ENCODE measurements at regions not wholly inside any gene's neighbourhood (a gene's known extent, or its start where the extent isn't known, plus 50 kb on each side); places are given as distances from the start of the nearest gene placed in this dataset.
"Not testable (repeated sequence)": the region's sequence is repeated elsewhere in the genome, so short reads cannot be mapped to it uniquely, and the experiment has no call there.

DNA sequence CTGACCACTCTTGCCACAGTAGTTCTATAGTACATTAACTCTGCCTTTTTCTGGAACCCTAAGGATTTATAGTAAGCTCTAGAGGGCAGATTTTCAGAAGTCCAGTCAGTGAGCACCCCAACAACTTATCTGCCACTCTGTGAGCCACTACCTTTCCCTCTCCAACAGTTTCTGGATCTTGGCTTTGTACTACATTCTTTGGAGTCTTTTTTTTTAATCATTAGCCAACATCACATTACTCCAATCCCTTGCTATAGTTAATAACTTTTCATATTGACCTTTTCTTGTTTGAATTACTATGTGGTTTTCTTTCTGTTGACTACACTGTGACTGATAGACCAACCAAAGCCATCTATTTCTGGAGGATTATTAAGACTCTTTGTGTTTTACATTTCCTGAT lies 1596.7 kb upstream of the PRMT6 start:
- no peak for DNase-seq

DNA sequence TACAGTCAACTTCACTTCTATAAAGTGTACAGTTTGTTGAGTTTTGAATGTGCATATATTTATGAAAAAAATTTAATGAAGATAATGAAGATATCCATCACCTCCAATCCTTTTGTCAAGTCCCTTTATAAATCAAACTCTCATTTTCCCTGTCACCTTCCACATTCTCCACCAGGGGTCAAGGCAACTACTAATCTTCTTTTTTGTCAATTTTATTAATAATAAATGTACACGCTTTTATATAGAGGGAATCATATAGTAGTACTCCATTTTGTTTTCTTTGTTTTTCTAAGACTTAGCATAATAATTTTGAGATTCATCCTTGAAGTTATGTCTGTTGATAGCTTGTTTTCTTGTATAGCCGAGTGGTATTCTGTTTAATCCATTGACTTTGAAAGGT lies 1594.2 kb upstream of the PRMT6 start:
- DNase-seq = no peak

DNA sequence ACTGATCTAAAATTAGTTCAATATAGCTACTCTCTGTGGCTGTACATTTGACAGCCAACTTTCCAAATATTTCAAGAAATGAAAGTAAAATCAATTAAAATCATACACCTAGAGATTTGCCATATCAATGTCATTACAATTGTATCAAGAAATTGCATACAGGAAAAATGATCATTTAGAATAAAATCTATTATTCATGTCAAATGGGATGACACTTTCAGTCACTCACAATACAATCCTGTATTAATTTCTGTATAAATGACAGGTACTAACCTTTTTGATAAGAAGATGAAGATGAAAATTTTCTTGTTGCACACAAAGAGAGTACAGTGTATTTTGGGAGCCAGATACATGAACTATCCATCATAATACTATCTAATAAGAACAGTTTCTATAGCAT lies 1588.9 kb upstream of the PRMT6 start:
- DNase-seq = no peak

DNA sequence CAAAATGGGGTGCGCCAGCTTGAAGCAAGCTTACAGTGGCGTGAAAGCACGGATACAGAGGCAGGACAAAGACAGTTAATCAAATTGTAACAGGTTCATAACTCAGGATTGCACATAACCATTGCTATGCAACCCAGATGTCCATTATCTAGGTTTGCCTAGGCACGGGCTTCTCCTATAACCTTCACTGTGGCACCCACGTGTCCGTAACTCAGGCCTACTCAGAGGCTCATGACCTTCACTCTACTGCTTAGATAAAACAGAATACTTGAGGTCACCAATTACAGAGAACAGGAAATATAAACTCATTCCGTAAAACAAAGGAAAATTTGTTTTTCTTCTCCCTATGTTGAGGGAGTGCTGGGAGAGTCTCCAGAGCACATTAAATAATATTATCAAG lies 1585.9 kb upstream of the PRMT6 start:
- DNase-seq = not testable (repeated sequence)

DNA sequence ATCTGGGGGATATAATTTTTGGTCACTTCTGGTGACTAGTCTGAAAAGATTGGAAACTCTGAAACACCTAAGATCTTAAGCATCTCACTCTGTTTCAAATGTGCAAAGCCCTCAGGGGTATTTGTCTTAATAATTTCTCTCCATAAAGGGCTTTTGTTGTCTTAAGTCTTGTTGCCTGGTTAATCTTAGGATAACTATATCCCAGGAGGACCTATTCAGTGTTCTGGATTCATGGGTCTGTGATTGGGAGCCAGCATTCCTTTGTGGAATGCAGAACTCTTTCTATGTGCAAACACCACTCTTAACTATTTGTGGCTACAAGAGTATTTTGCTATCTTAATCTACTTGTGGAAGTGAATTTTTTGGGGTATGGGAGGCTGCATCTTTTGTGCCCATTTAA lies 1573.0 kb upstream of the PRMT6 start:
- DNase-seq = no peak

DNA sequence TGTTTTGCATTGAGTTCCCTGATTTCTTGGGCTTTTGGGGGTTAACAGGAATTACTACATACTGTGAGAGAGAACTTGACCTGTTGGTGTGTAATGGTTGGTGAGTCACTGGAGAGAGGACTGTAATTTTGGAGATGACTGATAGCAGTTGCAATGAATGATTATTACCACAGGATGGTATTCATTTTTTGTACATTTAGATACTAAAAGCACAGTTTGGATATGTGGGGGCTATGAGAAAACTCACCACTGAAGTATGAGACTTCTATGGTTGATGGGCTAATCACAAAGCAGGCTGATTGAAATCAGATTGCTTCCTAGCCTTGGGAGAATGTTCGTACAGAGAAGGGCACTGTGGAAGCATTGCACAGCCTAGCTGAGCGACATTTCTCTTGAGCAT lies 1571.3 kb upstream of the PRMT6 start:
- no peak for DNase-seq

DNA sequence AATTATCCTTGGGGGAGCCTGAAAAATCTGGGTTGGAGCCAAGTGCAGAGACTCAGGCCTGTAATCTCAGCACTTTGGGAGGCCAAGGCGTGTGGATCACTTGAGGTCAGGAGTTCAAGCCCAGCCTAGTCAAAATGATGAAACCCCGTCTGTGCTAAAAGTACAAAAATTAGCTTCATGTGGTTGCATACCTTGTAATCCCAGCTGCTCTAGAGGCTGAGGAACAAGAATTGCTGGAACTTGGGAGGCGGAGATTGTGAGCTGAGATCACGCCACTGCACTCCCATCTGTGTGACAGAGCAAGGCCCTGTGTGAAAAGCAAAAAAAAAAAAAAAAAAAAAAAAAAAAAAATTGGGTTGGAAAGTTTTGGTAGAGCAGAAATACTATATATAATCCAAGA lies 1563.6 kb upstream of the PRMT6 start:
- DNase-seq = no peak

DNA sequence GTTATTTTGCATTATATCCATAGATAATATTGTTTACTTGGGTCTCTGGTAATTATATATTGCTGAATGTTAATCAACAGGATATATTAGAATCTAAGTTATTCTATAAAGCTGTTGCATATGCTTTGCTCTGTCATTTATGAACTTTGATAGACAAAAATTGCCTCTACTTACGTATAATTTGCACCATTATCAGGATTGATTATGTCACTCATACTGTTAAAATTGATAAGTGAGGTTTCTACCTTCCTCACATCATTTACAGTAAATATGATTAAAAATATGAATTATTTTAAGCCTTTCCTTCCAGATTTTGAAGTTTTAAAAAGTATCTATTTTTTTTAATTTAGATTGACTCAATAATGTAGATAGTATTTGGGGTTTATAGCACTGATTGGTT lies 1540.4 kb upstream of the PRMT6 start:
- DNase-seq = no peak

DNA sequence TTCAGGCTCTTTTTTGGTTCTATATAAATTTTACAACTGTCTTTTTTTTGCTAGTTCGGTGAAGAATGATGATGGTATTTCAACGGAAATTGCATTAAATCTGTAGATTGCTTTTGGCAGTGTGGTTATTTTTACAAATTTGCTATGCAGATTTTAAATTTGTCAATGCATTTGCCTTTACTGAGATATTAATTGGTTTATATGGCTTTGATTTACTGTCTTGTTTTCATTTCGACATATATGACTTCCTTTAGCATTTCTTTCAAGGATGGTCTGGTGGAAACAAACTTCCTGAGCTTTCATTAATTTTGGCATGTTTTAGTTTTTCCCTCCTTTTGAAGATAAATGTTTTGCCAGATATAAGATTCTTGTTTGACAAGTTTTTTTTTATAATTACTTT lies 1522.5 kb upstream of the PRMT6 start:
- no peak for DNase-seq

DNA sequence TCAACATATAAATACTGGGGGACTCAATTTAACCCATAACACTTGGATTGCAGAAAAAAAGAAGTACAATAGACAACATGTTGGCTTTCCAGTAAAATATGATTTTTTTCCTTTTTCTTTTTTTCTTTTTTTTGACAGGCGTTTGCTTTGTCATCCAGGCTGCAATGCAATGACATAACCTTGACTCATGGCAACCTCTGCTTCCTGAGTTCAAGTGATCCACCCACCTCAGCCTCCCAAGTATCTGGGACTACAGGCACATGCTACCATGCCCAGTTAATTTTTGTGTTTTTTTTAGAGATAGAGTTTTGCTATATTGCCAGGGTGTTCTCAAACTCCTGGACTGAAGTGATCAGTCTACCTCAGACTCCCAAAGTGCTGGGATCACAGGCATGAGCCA lies 1512.0 kb upstream of the PRMT6 start:
- DNase-seq = no peak

DNA sequence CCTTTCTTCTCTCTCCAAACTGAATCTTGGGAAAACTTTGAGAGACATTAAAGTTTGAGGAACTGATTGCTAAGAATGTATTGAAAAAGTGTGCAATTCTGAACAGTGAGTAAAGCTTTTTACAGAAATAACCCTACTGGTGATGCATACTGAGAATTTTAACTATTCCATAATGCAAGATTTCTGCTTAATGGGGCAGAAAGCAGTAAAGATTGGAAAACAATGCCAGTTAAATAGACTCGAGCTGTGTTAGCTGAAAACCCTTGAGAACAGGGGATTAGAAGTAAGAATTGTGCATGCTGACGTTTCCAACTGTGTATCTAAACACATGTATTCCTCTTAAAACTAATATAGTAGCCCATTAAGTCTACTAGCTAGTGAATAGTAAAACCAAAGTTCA lies 1500.2 kb upstream of the PRMT6 start:
- no peak for DNase-seq

DNA sequence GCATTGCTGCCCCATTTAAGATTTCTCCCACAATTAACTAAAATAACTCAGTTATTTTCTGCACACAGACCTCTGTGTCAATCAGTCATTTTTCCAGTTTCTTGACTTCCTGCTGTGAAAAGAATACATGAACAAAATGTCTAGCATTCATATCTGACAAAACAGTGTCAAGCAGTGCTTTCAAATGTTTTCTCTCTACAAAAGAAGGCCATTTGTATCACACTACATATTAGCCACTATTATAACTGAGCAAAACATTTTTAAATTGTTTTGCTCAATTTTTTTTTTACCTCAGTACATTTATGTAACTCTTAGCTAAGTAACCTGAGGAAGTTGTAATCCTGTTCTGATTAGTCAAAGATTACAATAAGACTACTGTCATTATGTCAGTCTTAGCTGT lies 1498.5 kb upstream of the PRMT6 start:
- no peak for DNase-seq

DNA sequence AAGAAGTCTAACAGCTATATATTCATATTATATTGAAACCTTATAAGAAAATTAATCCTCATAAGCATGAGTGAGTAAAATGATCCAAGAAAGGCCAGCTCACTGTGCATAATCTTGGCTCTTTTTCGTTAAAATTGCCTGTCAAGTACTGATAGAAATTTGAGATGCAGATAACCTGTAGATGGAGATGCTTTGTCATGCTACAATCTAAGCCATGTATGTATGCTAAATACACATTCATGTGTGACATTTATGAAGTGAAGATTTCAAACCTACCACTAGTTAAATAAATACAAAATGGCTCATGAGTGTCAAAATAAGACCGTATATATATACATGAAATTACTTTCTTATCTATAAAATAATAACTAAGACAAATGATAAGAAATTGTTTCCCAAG lies 1491.5 kb upstream of the PRMT6 start:
- DNase-seq = no peak

DNA sequence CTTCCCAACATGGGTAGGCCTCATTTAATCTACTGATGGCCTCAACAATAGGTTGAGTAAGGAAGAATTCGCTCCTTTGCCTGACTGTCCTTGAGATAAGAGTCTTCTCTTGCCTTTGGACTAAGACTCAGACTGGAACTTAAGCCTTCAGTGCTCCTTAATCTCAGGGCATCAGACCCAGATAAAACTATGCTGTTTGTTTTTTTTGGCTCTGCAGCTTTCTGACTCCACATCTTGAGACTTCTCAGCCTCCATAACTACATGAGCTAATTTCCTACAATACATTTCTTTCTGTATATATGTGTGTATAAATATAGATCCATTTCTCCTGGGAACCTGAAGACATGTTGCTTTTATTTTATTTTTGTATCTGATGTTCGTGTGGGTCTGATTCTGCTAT lies 1470.7 kb upstream of the PRMT6 start:
- no peak for DNase-seq

DNA sequence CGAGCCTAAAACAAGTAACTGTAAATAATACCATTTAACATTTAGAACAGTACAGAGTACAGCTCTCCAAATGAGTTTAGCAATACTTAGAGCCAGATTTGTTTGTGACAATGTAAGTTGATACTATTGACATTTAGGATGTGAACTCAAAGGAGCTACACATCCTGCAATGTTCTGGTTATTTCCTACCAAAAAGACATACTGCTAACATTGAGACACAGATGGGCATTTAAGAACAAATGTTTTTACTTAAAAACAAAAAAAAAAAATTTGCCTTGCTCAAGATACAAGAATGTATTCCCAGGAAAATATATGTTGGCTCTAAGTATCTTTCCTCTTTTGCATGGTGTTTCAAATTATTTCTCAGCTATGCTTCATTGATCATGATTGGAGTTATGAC lies 1464.8 kb upstream of the PRMT6 start:
- no peak for DNase-seq

DNA sequence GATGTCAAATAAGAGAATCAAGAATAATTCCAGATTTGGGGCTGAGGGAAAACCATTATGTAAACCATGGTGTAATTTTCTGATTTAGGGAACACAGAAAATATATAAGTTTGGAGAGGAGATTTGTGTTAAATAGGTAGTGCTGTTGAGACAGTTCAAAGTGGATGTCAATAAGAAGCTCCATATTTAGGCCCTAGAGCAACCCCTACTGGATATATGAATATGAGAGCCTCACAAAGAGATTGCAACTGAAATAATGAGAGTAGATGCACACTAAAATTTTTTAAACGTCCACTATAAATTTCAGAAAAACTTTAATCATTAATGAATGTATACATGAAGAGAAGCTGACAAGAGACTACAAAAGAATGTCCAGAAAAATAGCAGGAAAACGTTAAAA lies 1447.8 kb upstream of the PRMT6 start:
- no peak for DNase-seq

DNA sequence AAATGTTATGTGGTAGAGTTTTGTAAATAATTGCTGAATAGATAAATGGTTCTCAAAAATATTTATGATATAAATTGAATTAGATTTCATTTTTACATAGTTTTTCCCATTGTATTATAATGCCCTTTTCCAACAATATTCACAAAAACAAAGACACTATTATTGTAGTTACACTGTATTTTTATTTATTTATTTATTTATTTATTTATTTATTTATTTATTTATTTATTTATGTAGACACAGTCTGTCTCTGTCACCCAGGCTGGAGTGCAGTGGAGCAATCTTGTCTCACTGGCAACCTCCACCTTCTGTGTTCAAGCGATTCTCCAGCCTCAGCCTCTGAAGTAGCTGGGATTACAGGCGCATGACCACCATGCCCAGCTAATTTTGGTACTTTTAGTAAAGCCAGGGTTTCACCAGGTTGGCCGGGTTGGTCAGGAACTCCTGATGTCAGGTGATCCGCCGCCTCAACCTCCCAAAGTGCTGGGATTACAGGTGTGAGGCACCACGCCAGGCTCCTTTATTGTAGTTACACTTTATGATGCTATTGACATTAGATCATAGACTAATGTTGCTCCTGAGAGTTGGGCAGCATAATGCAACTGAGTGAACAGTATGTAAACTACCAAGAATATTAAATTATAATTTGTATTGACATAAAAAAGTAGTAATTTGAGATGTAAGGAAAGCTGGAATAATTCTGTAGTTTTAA lies 1430.0 kb upstream of the PRMT6 start:
- no peak for DNase-seq

DNA sequence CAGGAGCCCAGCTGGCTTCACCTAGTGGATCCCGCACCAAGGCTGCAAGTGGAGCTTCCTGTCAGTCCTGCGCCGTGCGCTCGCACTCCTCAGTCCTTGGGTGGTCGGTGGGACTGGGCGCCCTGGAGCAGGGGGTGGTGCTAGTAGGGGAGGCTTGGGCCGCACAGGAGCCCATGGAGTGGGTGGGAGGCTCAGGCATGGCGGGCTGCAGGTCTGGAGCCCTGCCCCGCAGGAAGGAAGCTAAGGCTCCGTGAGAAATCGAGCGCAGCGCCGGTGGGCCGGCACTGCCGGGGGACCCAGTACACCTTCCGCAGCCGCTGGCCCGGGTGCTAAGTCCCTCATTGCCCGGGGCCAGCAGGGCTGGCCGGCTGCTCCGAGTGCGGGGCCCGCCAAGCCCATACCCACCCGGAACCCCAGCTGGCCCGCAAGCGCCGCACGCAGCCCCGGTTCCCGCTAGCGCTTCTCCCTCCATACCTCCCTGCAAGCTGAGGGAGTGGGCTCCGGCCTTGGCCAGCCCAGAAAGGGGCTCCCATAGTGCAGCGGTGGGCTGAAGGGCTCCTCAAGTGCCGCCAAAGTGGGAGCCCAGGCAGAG lies 1425.2 kb upstream of the PRMT6 start:
- DNase-seq = not testable (repeated sequence)

DNA sequence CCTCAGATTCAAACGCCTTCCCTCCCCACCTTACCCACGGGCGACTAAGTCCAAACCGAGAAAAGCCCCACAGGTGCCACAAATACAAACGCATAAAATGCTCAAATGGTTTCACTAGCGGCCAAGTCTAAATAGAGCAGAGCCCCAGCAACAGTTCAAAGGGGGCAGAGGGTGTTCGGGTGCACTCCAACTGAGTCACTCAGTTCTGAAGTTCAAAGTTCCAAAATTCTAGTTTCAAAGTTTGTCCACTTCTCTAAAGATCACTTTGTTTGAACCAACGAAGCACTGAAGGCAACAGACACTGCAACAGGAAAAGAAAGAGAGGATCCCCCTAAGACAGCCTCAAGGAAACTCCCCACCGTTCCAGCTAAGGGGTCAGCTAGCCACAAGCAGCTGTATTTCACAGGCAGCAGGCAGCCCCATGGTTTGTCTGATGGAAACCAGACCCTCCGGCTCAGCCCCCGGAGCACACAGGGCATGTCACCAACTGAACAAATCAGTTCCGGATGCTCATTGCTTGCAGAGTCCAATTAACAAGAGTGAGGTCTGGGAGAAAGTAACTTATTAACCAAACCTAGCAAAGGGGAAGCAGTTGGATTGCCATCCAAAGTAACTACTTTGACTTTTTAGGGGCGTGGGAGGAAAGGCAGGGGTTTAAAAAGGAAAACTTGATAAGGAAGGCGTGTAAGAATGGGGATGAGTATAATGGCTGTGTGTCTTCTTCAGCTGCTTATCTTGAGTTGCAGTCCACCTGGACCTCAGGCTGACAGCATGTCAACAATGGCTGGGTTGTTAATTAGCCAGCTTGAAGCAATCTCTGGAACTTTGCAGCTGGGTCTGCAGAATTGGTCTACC lies 1423.9 kb upstream of the PRMT6 start:
- DNase-seq = no peak

DNA sequence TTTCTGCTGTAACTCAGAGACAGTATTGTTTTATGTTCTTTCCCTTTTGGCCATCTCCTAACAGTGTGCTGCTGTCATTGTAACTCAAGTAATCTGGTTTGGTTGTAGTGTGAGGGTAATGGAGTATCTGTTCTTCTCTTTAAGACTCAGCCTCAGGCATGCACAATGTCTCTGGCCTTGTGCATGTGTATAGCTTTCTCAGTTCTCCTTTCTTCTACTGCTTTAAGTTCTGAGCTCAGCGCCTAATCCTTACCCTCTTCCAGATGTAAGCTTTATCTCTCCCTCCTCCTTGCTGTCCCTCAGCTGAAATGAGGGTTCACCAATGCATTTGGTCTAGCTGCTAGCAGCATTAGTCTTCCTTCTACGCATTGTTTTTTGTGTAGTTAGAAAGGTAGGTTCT lies 1420.4 kb upstream of the PRMT6 start:
- DNase-seq = no peak

DNA sequence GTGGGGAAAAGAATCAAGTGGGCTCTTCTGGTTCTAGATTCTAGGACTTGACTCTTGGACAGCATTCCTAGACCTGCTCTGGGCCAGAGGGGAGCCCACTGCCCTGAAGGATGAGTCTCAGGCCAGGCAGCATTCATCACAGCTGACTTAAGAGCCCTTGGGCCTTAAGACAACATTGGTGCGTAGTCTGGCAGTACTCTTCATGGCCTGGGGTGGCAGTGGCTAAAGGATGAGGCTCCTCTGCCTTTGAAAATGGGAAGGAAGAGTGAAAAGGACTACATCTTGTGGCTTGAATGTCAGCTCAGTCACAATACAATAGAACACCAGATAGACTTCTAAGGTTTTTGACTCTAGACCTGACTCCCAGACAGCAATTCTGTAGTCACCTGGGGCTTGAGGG lies 1415.1 kb upstream of the PRMT6 start:
- DNase-seq = no peak

DNA sequence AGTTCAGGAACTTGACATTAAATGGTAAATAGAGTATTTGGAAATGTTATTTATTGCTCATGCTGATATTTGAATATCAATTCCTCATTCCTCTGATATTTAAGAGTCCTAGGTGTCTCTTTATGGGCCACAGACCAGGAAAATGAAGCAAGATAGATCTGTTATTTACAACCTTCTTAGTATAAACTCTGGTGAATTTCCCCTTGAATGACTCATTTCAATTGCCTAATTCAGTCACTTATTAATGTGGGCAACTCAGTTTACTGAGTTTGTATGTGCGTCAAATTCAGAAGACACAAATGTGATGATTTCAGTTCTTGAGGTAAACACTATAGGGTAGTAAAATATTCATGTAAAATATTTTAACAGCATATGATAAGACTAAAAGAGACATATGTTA lies 1404.4 kb upstream of the PRMT6 start:
- no peak for DNase-seq

DNA sequence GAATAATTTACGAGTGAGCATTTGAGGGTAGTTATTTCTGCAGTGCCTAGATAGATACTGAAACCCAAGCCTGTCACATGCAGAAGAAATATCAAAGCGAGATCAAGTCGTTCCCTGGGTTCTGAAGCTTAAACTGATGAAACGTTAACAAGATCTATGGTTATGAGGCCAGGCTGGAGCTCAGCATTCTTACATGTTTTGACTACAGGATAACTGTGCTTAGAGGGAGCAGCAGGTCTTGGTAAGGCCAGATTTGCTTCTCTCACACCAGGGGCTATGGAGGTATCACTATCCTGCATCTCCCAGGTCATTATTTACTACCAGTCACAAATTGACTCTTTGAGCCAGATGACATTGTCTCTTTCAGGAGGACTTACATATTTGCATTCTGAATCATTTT lies 1401.4 kb upstream of the PRMT6 start:
- DNase-seq = no peak

DNA sequence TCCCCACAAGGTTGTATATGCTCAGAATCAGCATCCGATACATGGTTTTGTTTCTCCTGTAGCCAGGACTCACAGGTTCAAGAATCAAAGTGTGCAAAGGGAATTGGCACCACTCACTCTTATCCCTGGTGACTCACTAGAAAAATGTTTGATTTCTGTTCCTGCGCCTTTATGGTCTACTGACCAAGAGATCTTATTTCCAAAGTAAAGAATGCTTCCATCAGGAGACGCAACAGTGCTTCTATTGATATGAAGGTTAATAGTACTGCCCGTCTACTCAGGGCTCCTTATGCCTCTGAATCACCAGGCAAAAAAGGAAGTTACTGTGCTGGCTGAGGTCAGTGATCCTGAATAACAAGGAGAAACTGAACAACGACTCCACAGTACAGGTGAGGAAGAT lies 1392.0 kb upstream of the PRMT6 start:
- DNase-seq = no peak

Data from GOT3 (cell line).